Fibroblast of skin of right quadriceps (primary cell): ENCODE measurements at regions not wholly inside any gene's neighbourhood (a gene's known extent, or its start where the extent isn't known, plus 50 kb on each side); places are given as distances from the start of the nearest gene placed in this dataset.
A peak's percentile ranks its signal among the peaks of the same experiment; 100 is the strongest.
"Not testable (repeated sequence)": the region's sequence is repeated elsewhere in the genome, so short reads cannot be mapped to it uniquely, and the experiment has no call there.

Experiments
- DNase-seq: peaks from one replicate; pipeline ENCODE4 v3.0.0-alpha.2; 2013

DNA sequence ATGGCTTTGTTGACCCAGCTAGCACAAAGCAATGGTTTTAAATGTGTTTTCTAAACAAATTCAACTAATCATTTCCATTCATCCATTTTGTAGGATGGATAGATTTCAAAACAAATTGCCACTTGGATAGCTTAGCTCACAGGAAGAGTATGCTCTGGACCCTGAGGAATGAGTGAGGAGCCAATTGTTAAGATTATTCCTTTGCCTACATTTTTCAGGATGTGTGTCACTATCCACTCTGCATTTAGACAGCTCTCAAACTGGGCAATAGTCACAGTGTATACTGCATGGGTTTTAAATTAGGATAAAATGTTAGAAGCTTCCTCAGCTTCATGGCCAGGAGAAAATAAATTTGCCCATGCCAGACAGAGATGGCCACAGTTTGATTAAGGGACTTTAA is 605.6 kb upstream of the TEX47 start:
- peak; percentile 46 for DNase-seq

DNA sequence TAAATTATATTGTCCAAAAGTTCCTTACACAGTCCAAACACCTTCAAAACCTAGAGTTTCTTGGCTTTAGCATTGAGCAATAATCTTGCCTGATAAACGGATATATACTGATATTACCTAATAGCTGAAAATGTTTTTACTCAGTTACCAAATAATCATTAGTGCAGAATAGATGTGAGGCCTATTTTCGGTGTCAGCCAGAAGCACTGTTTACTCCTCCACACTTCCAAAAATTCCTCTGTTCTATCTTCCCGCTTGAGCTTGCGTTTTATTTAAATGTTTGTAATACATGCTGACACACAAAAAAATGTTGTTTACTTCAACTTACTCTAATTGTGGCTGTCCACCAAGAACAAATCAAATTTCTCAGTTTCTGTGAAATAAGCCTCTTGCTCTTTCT is 606.2 kb upstream of the TEX47 start:
- DNase-seq, result no peak

DNA sequence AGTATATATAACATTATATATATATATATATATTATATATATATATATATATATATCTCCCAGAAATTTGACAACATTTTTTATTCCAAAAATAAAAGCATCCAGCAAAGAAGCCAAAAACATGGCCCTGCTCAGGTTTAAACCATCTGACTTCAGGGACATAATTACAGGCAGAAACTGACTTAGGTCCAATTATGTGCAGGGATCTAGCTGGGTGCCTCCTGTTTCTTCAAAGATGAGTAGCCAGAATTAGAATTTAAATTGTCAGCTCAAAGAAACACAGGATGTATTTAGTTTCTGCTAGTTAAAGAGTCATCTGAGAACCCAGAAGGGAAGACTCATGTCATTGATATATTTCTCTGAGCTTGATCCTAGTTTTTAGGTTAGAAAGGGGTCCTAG is 656.4 kb upstream of the TEX47 start:
- DNase-seq, result no peak

DNA sequence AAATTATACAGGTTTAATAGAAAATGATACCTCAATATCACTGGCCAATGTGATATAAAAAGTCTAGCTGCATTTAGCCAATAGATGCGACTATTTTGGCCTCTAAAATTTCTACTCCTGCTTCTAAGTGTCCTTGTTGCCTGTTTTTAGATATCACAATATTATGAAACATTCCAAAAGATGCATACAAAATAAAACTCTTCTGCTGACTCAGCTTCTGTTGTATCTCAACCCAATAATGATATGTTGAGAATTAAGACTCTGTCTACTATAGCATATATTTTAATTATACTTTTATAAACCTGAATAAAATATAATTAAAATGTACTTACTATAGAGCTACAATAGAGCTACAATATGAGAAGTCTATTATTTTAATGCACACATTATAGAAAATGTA is 661.0 kb upstream of the TEX47 start:
- no peak for DNase-seq

DNA sequence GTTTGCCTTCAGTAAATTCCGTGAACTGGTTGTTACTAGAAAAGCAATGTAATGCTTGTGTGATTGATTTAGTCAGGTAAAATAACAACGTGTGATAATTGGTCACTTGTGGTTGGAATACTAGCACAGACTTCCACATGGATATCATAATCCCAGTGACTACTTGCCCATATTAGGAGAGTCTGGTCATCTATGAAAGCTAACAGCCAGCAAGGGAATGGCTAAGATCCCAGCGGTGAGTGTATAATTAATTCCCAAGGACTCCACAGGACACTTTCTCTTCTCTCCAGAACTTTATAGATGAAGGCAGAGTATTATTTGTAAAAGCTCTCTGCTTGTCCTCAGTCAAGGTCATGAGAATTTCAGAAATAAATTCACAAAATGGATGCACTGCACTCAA is 662.6 kb upstream of the TEX47 start:
- DNase-seq, result no peak

DNA sequence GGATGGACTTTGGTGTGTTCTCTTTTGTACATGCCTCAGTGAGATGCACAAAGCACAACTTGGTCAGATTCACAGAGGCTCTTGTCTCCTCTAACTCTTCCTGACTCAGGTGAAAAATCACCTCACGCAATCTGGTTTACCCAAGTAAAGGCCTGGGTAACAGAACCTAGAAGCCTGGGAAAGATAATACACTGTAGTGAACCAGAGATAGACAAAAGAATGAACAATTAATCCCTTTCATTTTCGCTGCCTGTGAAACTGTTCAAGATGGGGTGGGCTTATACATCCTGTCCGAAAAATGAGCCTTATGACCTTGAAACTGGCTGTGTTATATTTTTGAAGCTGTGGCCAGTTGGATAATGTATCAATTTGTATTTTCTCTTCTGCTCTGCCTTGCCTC is 678.9 kb upstream of the TEX47 start:
- DNase-seq, result no peak

DNA sequence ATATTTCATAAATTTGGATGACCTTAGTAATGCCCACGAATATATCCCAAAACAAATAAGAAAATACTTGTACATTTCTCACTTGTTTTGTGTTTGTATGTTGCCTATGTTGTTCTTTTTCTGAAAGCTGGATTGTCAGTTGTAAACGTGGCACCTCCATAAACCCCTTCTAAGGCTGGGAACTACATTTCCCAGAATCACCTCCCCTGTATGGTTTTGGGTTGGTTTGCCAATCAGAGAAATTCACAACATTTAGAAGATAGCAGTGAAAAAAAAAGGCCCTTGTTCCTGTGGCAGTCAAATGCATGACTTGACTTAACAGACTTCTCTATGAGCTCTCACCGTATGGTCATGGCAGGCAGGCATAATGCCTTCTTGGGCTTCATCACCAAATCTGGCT is 676.3 kb upstream of the STEAP1 start:
- no peak for DNase-seq

DNA sequence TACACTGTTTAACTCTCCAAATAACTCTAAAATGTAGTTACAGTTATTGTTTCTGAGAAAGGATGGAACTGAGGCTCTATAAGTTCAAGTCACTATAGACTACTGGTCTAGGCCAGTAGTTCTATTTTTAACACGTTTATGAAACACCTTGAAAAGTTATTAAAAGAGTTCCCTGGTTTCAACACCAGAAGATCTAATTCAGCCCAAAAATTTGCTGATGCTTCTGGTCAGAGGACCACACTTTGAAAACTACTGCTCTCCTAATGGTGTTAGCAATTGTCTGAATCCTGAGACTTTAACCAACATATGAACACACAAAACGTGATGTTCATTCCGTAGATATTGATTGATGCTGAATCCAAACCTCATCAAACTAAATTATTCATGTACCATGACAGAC is 658.6 kb upstream of the STEAP1 start:
- no peak for DNase-seq

DNA sequence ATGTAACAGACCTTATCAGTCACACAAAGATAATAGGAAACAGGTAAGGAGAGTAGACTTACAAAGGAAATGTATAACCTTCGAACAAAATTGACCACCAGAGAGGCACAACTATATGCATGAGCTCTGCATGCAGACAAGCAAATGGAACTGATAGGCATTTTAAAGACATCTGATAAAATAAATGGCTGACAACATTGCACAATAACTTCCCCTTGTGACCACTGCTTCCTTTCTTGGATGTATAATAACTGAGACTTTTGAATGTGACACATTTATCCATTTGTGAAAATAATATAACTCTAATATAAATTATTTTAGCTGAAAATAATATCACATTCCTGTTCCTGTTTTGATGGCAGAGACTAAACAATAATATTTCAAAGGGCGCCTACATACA is 654.2 kb upstream of the STEAP1 start:
- no peak for DNase-seq

DNA sequence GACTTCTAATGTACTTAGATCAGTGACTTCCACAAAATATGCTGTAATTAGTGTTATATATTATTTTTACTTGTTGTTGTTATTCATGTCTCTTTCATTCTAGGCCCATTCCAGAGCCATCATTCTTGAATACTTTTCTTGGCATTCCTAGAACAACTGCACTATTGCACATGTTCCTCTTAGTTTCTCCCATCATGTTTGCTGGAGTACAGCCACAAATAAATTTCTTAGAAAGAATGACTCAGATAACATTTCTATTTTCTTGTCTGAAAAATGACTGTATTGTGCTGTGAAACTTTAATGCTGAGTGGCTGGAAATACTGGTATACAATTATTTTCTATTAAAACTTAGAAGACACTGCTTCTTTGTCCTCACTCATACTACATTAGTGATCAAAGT is 651.0 kb upstream of the STEAP1 start:
- no peak for DNase-seq

DNA sequence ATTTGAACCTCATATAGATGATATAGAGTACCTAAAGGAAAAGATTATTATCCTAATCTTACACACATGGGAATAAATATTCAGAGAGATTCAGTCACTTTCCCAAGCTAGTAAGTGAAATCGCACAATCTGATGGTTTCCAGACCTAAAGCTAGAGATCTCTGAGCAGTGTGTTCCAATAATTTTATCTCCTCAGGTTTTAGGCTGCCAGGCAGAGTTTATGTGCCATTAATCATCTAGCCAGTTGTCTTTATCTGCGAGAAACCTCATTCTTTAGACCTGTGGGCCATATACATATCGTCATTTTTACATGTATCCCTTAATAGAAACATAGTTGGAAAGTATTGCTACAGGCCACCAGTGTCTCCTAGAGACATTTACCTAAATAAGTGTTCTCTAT is 647.2 kb upstream of the STEAP1 start:
- DNase-seq, result no peak

DNA sequence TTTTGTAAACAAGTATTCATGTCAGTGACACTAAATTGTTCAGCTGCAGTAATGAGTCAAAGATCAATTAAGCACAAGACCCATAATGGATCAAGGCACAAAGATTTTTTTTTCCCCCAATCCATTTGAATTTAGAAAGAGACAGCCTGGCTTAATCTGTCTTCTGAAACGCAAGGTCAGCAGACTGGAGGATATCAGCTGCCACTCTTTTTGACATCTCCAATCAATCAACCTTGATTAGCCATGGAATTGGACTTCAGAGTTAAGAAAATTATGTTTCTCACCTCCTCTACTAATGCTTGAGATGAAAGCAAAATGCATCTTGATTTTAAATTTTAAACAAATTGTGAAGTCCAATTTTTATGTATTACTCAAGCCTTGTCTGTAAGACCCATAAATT is 642.4 kb upstream of the STEAP1 start:
- no peak for DNase-seq

DNA sequence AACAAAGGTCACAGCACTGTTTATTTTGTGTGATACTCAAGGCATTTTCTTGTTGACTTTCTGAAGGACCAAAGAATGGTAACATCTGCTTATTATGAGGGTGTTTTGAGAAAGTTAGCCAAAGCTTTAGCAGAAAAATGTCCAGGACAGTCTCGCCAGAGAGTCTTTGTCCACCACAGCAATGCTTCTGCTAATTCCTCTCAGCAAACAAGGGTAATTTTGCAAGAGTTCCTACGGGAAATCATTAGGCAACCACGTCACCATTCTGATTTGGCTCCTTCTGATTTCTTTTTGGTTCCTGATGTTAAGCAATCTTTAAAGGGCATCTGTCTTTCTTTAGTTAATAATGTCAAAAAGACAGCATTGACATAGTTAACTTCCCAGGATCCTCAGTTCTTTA is 639.3 kb upstream of the STEAP1 start:
- DNase-seq, result no peak

DNA sequence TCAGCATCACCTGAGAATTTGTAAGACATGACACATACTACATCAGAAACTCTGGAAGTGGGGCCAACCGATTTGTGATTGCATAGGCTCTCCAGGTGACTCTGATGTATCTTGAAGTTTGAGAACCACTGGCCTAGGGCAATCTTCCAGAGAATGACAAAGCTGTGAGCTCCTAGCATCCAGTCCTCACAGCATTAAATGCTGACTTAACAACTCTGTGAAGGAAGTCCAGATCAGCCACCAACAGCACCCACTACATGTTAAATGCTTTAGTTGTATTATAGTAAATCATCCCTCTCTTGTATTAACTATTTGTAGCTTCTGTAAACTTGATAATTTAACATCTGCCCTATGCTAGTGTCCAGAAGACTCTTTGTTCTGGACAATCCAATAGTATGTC is 636.5 kb upstream of the STEAP1 start:
- DNase-seq, result no peak

DNA sequence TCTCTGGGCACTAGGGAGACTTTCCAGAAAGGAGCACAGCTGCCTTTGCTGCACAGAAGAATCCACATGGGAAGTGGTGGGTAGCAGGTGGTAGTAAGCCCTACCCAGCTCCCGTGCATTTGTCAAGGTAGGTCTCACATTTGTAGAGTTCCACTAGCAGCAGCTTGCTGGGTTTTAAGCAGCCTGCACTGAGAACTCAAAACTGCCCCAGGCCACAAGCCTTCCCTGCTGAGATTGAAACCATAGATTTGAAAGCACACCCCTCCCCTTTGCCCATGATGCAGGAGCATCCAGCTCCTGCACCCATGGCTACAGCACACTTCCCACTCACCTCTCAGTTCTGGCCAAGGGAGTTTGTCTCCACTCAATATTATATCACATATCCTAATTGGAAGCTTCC is 604.5 kb upstream of the STEAP1 start:
- DNase-seq, result no peak

DNA sequence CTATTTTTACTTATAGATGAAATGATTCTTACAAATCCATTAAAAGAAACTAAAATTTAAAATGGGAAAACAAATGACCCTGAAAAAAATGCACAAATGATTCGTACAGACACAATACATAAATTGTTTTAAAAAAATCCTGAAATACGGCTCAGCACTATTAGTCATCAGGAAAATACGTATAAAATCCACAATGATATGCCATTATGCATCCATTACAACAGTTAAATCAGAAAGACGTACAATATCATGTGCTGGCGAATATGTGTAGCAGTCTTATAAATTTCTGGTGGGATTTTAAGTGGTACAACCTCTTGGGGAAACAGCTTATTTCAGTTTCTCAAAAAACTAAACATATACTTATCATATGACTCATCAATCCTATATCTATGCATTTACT is 600.1 kb upstream of the STEAP1 start:
- peak; percentile 22 for DNase-seq

DNA sequence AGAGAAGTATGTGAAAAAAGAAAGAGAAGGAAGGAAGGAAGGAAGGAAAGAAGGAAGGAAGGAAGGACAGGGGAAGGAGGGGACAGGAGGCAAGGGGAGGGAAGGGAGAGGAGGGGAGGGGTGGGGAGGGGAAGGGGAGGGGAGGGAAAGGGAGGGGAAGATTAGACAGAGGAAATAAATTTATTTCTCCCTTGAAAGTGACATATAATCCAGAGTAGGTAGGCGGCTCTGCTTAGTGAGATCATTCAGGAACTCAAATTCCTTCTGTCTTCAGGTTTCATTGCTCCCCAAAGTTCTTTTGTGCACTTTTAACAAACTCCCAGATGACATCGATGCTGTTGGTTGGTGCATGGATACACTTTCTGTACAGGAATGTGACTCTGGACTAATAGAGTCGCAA is 594.7 kb upstream of the STEAP1 start:
- DNase-seq, result no peak

DNA sequence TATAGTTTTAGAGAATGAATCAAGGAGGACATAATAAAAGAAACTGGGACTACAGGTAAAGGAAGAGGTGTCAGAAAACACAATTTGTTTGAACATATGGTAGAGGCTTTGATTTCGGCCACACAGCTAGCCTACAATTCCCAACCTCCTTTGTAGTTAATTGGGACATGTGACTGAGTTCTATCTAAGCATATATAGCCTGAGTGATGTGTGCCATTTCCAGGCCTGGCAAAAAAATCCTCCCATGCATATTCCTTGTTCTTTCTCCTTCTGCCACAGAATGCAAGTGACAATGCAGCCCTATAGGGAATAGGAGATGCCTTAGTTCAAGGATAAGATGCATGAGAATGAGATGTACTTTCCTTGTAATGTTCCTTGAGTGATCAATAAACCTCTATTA is 590.7 kb upstream of the STEAP1 start:
- DNase-seq, result no peak

DNA sequence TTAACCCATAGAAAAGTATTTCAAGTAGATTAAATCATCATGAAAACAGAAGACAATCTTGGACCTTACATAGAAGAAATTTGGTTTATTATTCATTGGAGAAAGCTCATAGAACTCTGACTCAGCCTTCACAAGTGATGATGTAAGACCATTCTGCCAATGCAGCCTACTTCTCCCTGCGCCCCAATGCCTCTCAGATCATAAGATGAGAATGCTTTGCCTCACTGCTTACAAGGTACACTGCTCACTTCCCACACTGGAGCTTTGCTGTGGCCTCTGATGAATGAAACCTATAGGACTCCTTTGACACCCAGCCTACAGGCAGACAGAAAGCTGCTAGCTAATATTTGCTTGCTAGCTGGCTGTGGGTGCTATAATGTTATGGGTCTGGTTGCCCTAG is 569.4 kb upstream of the STEAP1 start:
- no peak for DNase-seq

DNA sequence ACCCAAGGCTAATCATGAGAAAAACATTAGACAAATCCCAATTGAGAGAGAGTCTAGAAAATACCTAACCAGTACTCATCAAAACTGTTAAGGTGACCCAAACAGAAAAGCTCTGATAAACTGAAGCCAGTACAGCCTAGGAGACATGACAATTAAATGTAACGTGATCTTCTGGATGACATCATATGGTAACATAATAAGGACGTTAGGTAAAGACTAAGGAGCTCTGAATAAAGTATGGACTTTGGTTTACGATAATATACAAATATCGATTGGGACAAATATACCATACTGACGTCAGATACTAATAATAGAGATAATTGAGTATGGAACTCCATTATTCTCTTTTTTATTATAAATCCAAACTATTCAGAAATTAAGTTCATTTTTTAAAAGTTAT is 561.1 kb upstream of the STEAP1 start:
- DNase-seq, result no peak

DNA sequence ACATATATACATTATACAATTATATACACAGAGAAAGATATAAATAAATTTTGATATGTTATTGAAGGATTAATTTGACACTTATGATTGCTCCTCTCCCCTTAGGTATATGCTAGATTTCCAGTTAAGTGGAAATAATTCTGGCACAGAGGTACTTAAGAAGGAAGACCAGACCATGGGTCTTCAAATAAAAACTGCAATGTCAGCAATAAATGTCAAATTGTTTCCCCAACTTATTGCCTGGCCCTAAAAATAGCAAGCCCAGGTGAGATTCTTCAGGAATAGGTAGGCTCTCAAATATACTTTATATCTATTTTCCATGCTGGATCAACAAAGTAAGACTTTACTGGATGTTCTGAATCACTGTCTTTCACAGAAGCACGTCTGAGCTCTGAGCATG is 551.3 kb upstream of the STEAP1 start:
- no peak for DNase-seq

DNA sequence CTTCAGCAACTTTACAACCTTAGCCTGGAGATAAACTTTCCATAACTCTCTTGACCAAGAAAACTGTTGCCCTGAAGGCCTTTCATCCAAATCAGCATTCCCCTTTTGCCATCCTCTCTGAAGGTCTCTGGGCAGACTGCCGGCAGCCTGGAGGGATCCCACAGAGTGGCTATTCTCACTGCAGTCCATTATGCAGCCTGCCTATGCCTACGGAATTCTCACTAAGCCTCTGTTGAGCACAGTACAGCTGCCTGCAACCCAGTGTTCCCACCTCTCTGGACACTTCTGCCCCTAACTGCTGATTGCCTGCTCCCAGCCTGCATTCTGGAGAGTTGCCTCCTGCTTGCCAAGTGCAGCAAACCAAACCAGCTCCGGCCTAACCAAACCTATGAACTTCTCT is 548.9 kb upstream of the STEAP1 start:
- DNase-seq, result no peak

DNA sequence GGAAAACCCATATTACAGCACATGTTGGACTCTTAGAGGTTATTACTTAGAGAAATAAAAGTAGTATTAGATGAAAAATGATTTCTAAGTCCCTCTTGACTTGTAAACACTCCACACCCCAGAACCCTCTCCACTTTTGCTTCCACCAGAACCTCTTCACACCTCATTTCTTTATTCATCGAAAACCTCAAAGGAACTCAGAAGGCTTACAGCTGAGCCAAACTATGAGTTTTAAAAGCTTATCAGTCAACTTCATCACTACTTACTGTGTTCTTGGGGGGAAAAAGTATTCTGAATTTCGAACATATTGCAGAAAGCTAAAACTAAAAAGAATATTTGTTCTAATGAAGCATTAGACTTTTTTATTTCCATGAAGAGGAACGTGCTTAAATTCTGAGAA is 547.8 kb upstream of the STEAP1 start:
- DNase-seq, result no peak

DNA sequence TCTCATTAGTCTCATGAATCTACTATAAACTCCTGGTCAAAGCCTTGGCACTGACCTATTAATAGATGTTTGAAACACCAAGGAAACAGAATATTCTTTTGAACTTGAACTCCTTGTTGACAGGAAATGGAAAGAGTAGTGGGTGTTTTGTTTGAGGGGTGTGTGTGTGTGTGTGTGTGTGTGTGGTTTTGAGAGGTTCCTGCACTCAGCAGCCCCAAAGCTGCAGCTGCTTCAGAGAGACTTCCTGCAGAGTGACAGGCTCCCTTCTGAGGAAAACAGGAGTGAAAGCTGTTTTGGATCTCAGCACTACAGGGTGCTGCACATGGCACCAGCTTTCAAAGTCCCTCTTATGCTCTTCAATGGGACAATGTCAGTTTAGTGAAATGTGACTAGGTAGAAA is 546.5 kb upstream of the STEAP1 start:
- no peak for DNase-seq

DNA sequence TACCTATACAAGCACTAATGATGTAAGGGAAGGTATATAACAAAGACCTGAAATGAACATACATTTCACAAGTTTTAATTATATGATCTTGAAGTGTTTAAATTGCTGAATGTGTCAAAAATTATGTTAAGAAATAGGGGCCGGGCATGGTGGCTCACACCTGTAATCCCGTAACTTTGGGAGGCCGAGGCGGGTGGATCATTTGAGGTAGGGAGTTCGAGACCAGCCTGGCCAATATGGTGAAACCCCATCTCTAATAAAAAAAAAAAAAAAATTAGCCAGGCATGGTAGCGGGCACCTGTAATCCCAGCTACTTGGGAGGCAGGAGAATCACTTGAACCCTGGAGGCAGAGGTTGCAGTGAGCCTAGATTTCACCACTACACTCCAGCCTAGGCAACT is 537.4 kb upstream of the STEAP1 start:
- not testable (repeated sequence) for DNase-seq

DNA sequence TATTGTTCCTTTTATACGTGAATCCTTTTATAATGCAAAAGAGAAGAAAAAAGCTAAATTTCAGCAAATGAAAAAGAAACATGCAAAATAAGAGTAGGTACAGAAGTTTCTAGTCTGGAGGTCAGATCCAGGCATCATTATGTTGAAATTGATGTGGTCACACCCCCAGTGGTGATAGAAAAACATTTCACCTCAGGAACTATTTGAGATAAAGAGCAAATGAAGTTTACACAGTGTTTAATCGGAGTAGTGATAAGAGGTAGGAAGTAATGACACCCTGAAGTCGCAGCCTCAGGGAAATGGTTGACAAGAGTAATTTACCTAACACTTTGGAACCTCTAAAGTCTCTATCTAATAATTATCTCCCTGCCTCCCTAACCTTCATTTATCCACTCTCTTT is 536.0 kb upstream of the STEAP1 start:
- DNase-seq, result no peak
